ENCODE measurements at regions not wholly inside any gene's neighbourhood (a gene's known extent, or its start where the extent isn't known, plus 50 kb on each side); places are given as distances from the start of the nearest gene placed in this dataset.

DNA sequence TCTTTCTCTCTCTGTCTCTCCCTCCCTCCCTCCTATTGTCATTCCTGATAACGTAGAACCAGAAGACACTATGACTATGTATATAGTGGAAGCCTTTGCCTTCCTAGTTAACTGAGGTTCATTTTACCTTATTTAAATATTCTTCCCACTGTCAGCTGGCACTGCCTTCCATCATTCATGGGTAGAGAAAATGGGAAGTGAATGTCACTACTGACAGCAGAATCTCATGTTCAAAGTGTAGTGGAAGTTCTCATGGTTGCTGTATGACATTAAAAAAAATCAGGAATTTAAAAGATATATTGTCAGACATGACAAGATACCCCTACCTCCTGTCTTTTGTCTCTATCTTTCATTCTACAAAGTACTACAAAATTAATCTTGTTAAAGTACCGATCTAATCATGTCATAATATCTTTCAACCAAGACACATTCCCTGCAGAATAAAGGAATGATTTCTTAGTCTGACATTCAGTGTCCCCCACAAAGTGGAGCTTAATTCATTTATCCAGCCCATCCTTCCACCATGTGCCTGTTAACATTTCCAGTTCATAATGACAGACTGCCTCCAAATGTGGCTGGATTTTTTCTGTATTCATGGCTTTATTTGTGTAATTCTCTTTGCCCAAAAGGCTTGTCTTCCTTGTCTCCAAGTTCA is 250.1 kb upstream of the CDH20 start:
- no peak for DNase-seq (ENCODE audit: low spot score)

DNA sequence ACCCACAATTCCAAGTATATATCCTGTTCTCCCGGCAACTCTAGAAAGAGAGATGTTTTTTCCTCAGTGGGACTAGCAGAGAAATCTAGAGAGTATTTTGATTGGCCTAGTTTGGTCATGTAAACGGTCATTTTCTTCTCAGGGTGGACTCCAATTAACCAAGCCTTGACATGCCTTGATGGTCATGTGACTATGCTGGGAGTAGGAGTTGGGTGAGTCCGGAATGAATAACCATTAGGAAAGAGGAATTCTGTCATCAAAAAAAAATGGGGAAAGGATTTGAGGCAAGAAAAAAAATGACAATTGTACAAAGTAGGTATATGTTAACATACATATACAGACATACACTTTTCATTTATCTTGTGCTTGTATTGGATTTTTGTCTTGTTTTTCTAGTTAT is 248.2 kb upstream of the CDH20 start:
- no peak for DNase-seq (ENCODE audit: low spot score)

DNA sequence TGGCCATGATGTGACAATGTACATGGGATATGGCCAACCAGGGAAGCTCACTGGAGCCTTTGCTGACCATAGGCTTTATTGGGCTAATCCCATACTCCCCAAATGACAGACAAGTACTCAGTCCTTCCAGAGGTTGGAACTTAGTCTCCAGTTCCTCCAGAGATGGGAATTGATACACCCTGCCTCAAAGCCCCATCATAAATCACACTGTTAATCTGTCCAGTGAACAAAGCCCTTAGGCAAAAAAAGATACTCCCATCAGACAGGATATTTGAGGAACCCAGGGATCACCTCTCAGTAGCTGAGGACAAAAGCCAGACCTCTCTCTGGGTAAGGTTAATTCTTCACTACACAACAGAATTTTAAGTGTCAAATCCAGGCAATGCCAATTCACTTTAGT is 247.5 kb upstream of the CDH20 start:
- DNase-seq (ENCODE audit: low spot score), result no peak

DNA sequence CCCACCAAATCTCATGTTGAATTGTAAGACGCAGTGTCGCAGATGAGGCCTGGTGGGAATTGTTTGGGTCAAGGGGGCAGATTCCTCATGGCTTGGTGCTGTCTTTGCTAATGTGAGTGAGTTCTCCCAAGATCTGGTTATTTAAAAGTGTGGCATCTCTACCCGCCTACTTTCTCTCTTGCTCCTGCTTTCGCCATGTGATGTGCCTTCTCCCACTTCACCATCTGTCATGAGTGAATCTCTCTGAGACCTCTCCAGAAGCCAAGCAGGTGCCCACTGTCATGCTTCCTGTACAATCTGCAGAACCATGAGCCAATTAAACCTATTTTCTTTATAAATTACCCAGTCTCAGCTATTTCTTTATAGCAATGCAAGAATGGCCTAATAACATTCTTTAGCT is 246.6 kb upstream of the CDH20 start:
- no peak for DNase-seq (ENCODE audit: low spot score)

DNA sequence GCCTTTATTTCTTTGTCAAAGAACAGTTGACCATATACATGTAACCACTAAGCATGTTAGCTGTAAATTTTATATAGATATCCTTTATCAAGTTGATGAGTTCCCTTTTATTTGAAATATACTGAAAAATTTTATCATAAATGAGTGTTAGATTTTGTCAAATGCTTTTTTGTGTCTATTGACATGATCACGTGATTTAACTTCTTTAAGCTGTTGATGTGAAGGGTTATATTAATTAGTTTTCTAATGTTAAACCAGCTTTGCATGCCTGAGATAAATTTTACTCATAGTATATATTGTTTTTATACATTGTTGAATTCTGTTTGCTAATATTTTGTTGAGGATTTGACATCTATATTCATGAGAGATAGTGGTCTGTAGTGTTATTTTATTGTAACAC is 241.9 kb upstream of the CDH20 start:
- DNase-seq (ENCODE audit: low spot score), result no peak

DNA sequence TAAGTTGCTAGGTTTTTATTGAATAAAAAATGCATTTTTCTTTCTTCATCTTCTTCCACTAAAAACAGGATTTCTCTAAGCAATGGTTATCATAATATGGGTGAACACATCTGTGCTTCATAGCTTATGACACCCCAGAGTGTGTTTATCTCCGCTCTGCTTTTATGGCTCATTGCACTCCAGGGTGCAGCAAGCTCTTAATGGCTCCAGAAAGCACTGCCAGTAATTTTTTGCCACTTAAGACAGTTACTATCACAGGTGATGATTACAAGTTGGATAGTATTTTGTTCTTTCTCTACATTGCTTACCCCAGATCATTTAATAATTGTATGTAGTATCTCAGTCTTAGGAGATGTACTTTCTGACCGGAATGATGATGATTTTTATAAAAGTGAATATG is 239.3 kb upstream of the CDH20 start:
- DNase-seq (ENCODE audit: low spot score), result no peak

DNA sequence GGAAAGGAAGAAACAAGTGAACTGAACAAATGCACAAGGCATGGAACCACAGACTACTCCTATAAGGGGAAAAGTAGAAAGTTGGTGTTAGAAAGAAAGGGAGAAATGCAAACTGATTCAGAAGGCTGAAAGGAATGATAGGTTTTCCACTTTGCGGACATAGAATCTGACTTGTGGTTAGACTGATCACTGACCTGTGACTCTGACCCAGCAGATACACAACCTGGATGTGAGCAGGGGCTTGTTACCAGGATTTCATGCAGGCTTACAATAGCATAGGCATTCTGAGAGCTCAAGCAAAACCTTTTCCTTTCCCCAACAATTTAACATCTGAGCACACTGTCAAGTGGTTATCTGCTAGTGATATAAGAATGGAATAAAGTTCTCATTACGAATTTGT is 237.0 kb upstream of the CDH20 start:
- no peak for DNase-seq (ENCODE audit: low spot score)

DNA sequence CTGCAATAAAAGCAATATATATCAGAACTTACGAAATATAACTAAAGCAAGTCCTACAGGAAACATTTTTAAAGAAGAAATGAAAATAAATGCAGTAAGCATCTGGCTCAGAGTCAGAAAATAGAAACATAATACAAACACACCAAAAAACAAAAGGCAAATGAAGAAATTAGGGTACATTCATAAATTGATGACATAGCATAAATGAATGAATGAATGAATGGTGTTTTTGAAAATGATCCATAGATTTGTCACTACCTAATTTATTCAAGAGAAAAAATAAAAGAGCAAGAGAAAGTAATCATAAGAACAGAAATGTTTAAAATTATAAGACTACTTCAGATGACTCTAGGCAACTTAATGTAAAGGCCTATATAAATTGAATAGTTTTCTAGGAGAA is 226.1 kb upstream of the CDH20 start:
- DNase-seq (ENCODE audit: low spot score), result no peak

DNA sequence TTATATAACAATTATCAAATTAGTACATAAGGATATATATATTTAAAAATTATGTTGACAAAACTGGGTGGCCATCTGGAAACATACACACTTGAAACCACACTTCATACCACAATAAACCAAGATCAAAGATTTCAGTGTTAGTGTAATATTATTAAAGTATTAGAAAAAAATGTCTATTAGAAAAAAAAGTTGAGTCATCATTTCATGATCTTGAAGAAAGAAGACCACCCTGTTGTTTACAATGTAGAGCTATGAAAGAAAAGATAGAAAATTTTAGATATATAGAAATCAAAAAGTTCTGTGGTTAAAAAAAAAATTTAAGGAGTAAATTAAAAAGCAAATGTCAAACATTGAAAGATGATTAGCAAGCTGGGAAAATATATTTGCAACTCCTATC is 224.5 kb upstream of the CDH20 start:
- no peak for DNase-seq (ENCODE audit: low spot score)

DNA sequence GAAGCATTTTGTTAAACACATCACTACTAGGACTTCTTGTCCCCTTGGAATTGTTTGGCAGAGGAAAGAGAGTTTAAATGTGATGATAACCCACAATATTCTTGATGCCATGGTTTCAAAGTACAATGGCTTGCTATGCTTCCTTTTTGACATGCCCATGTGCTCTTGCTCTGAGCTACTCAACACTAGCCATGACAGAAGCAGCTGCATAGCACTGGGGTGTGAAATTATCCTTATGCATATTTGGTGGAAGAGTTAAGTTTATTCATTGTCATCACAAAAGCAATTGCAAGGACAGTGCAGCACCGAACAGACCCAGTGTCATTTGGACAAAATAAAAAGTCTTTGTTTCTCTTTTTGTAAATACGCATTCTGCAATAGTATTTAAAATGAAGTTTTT is 209.9 kb upstream of the CDH20 start:
- DNase-seq (ENCODE audit: low spot score), result no peak

DNA sequence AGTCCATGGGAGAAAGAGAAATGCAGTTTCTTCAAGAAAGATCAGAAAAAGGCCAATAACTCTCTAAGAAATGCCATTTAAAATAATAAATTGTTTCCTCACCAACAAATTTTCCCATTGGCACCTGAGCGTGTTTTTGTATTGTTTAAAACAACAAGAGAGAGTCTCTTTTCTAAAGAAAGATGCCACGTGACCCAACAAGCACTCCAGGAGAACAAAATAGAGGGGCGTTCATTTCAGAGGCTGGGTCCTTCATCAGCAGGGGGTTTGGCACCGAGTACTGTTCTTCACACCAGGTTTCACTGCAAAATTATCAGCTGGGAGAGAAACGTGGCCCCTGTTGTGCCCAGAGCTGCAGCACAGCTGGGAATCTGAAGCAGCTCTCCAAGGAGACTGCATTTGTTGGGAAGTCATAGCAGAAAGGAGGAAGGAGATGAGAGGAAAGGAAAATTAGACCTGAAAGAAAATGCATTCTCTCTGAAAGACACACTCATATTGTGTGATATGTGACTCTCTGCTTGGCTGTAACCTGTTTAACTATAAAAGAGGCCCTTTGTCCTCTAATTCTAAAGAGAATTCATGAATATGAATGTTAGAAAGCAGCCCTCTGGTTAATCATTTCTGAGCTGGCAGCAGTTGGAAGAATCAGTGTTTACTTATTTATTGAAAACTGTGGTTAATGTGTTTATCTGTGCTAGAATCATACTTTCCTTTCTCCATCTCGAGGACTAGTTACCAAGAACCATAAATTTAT is 205.3 kb upstream of the CDH20 start:
- no peak for DNase-seq (ENCODE audit: low spot score)

DNA sequence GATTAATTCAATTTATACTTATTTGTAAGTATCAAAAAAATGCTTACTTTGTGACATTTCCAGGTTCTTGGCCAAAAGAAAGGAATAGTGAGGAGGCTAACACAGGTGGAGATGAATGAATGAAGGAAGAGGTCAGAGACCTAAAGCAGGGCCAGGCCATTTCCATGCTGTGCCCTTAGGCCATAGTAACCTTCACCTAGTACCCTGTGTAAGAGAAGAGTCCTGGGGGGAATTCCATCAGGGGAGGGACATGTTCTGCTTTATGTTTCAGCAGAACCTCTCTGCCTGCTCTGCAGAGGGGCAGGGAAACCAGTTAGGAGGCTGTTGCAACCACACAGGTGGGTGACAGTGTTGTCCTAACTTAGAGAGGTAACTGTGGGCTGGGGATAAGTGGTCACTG is 204.2 kb upstream of the CDH20 start:
- DNase-seq (ENCODE audit: low spot score), result no peak

DNA sequence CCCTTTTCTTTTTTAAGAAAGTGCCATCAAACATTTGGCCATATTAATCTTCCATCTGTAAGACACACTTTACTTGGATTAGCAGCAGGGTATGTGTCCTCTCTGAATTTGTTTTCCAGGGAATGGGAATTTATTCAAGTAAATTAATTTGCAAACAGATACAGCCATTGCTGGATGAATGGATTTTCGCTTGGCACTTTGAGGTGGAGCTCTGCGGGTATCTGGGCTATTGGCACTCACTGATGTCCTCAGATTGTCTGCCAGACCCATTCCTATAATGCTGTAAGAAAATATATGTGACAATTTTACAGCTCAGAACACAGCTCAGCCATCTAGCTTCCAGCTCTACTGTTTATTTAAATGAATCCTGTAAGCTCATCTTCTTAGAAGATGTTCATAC is 201.2 kb upstream of the CDH20 start:
- no peak for DNase-seq (ENCODE audit: low spot score)

DNA sequence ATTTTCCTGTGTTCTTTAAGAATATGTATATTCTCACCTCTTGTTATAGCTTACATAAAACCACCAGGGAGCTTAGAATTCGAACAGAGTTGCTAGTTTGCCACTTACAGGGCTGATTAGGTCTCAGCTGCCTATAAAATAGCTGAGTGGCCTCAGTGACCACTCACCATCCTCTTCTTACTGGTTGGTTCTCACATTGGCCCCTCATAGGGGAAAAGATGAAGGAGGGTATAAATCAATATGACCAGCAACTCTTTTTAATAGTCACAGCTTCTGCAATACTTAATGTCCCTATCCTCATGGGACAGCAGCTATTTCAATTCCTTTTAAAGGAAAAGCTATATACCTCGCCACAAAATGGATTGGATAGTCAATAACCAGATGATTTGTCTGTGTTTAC is 199.4 kb upstream of the CDH20 start:
- DNase-seq (ENCODE audit: low spot score), result no peak

DNA sequence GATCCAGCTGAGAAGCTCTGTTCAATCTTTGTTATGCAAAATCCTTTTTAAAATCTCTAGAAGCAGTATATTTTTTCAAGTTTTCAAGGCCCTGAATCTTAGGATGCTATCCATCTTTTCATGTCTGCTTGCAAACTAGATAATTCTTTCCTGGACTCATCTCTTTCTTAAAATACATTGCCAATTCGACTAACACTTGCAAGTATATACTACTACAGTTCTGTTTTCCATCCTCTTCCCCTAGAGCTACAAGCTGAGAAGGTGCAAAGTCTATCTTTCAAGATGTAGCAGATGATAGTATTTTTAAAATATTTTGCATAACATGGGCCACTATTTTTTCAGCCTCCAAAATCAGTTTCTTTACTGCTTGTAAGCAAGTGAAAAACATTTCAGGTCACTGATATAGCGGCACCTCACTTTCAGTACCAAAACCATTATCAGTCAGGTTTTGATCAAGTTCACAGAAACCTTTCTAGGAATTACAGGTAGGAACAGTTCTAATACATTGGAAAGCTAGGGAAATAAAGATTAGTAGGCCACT is 196.4 kb upstream of the CDH20 start:
- DNase-seq (ENCODE audit: low spot score), result no peak

DNA sequence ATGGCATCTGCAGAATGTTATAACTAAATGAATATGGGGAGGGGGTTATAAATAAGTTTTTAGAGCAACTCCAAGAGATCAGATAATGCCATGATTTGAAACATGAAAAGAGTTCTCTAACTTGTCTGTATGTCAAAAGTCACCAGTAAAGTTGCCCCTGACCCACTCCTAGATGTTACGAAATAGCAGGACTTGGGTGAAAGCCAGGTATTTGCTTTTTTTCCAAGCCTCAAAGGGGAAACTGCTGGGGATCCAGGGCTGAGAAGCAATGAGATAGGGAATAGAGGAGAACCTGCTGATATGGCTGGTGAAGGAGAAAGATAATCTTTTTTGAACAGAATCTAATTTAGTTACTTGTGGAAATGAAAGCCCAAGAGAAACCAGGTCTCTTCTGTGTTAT is 191.5 kb upstream of the CDH20 start:
- DNase-seq (ENCODE audit: low spot score), result no peak

DNA sequence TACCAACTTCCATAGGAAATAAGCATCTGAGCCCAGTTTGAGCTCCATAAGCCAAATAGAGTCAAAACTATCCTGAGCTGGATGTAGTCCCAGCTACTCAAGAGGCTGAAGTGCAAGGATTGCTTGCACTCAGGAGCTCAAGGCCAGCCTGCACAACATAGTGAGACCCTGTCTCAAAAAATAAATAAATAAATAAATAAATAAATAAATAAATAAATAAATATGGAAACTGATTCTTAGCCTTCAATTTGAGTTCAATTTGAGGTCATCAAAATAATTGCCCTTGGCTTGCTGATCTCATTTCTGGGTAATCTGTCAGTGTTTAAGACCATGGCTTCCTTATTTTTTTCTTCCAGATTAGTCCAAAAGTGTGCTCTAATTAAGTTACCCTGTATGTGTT is 184.9 kb upstream of the CDH20 start:
- no peak for DNase-seq (ENCODE audit: low spot score)

DNA sequence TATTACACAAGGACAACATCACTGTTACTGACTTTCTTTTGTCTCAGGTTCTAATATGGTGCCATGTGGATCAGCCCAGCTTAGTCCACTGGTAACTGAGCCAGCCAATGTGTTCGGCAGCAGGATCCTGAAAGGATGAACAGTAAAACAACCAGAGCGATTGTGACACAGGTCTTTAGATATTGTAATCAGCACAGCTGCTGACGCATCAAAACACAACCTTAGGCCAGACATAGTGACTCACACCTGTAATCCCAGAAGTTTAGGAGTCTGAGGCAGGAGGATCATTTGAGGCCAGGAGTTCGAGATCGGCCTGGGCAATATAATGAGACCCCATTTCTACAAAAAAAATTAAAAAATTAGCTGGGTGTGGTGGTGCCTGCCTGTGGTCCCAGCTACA is 183.4 kb upstream of the CDH20 start:
- no peak for DNase-seq (ENCODE audit: low spot score)

DNA sequence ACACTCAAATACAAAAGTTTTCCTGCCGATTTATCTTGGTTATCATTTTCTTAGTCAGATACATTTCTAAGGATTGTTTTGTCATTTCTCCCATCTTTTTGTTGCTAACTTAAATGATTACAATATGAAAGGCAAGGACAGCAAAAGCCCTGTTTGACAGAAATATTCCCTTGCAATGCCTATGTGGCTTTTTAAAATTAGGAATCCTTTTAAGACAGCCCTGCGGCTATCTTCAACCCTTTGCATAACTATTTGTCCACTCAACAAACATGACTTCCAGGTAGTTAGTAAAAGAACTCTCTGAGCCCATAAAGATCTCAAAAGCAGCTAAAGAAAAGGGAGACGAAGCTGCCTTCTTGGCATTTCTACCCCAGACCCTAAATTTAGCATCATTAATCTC is 179.7 kb upstream of the CDH20 start:
- no peak for DNase-seq (ENCODE audit: low spot score)

DNA sequence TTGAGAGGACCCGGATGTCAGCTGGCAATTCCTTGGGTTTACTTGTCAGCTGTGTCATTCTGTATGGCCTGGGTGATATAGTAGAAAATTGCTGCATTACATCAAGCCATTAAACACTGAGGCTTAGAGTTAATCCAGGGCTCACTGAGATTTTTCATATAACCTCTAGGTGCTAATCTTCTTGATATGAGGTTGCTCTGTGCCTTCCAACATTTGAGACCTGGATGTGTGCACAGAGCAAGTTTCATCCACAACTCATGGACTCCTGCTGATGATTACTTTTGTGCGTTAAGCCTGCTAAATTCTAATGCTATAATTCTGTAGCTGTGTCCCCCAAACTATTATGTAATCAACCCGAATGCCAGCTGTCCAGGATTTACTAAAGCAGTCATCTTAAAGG is 178.4 kb upstream of the CDH20 start:
- no peak for DNase-seq (ENCODE audit: low spot score)

DNA sequence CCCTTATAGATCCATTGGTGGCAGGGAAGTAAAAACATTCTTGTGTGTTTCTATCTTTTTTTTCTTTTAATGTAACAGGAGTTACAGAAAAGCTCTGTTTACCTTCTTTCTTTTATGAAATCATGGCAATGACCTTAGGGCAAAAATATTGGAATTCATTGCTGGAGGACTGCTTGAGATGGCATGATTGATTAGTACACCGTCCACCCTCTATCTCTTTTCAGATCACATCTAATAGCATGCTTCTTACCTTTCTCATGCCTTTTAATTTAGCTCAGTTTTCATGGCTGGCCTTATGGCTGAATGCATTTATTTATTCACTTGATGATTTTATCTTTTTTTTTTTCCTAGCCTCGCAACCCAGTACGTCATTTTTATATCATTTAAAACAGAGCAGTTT is 177.6 kb upstream of the CDH20 start:
- no peak for DNase-seq (ENCODE audit: low spot score)

DNA sequence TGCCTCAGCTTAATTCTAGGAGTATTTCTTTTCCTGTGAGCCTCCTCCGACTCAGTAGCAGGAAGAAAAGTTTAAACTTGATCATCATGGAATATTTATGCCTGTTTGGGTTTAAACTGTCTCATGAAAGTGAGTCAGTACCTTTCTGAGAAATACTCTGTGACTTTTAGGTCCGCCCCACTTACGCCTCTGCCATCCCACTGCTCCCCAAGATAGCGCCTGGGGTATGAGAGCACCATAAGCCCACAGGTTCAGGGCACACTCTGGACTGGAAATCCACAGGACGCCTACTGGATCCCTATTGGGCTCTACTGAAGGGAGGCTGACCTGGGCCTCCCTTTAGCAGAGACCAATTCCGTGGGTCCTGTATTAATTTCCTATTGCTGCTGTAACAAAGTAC is 175.8 kb upstream of the CDH20 start:
- DNase-seq (ENCODE audit: low spot score), result no peak

DNA sequence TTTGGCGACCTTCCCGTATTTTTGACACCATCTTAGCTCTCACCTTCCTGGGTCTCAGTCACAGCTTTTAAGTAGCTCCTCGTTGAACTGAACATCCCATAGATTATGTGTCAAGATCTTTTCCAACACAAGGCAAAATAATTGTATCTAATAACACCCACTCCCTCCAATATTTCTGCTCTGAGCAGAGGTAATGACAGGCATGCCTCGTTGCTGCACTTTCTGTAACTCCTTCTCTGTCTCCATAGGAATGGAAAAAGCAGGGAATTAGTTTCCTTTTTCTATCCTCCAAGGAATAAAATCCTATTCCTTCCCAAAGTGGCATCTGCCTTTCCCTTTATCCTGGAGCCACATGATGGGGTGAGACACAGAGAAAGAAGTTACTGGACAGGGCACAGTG is 174.0 kb upstream of the CDH20 start:
- no peak for DNase-seq (ENCODE audit: low spot score)

DNA sequence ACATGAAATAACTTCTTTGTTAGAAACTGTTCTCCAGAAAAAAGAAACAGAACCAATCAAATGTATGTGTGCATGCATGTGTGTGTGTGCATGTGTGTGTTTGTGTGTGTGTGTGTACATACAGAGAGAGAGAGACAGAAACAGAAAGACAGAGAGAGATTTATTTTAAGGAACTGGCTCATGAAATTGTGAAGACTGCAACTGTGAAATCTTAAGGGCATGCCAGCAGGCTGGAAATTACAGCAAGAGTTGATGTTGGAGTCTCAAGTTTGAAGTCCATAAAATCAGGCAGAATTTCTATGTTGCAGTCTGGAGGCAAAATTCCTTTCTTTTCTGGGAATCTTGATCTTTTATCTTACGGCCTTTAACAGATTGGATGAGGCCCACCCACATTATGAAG is 168.9 kb upstream of the CDH20 start:
- no peak for DNase-seq (ENCODE audit: low spot score)
